OCI-LY3 (cell line): ENCODE measurements at regions not wholly inside any gene's neighbourhood (a gene's known extent, or its start where the extent isn't known, plus 50 kb on each side); places are given as distances from the start of the nearest gene placed in this dataset.

Experiments
- H2AFZ ChIP-seq: fragments of 200-600, 300-600 bp; shearing (Covaris generic); 2 replicates; pipeline ENCODE4 v1.6.0; 2014; ENCODE audit warnings: antibody characterized with exemption, low read depth, low read length
- H3K27ac ChIP-seq: fragments of 200-600, 300-600 bp; sonication (generic); 2 replicates; pipeline ENCODE4 v1.5.1; 2014; ENCODE audit warnings: mild to moderate bottlenecking, low read length, moderate library complexity, mixed read lengths
- H3K27me3 ChIP-seq: fragments of 200-600, 300-600 bp; sonication (generic); 2 replicates; pipeline ENCODE4 v1.6.1; 2014; ENCODE audit warnings: low read depth, low read length, mixed read lengths
- H3K36me3 ChIP-seq: fragments of 200-600, 300-600 bp; sonication (generic); replicated peaks from 2 replicates; pipeline ENCODE3; 2014; ENCODE audit warnings: low read depth, low read length, mixed read lengths
- H3K4me1 ChIP-seq: fragments of 300-600, 200-600 bp; sonication (generic); 2 replicates; pipeline ENCODE4 v1.6.1; 2014; ENCODE audit warnings: low read length, mixed read lengths
- H3K4me2 ChIP-seq: fragments of 200-600, 300-600 bp; sonication (generic); 2 replicates; pipeline ENCODE4 v1.6.1; 2014; ENCODE audit warnings: low read length, mixed read lengths
- H3K4me3 ChIP-seq: fragments of 300-600, 200-600 bp; sonication (generic); 2 replicates; pipeline ENCODE4 v1.5.1; 2014; ENCODE audit warnings: antibody characterized with exemption, mild to moderate bottlenecking, low read length, moderate library complexity
- H3K79me2 ChIP-seq: fragments of 300-600, 200-600 bp; shearing (Covaris generic); 2 replicates; pipeline ENCODE4 v1.6.1; 2014; ENCODE audit warnings: mild to moderate bottlenecking, low read length, mixed read lengths
- H3K9ac ChIP-seq: fragments of 300-600, 200-600 bp; shearing (Covaris generic); 2 replicates; pipeline ENCODE4 v1.6.0; 2014; ENCODE audit warnings: mild to moderate bottlenecking, low read length, moderate library complexity
- H3K9me3 ChIP-seq: fragments of 200-600, 300-600 bp; shearing (Covaris generic); 2 replicates; pipeline ENCODE4 v1.6.1; 2014; ENCODE audit warnings: low read length, mixed read lengths; ENCODE audit not compliant: insufficient read depth
- H4K20me1 ChIP-seq: fragments of 200-600, 300-600 bp; sonication (generic); 2 replicates; pipeline ENCODE4 v1.6.1; 2016; ENCODE audit warnings: low read length, mixed read lengths; ENCODE audit not compliant: insufficient read depth
- CTCF ChIP-seq: fragments of 200-600, 300-600 bp; sonication (generic); IDR thresholded peaks from 2 replicates; pipeline ENCODE4 v1.5.1; 2014; ENCODE audit warnings: antibody characterized with exemption, low read length, low read depth
- EZH2phosphoT487 ChIP-seq: fragments of 200-600 bp; shearing (Covaris generic); IDR thresholded peaks from 2 replicates; pipeline ENCODE4 v1.6.1; 2018; ENCODE audit warnings: antibody characterized with exemption, mixed run types, low read depth

DNA sequence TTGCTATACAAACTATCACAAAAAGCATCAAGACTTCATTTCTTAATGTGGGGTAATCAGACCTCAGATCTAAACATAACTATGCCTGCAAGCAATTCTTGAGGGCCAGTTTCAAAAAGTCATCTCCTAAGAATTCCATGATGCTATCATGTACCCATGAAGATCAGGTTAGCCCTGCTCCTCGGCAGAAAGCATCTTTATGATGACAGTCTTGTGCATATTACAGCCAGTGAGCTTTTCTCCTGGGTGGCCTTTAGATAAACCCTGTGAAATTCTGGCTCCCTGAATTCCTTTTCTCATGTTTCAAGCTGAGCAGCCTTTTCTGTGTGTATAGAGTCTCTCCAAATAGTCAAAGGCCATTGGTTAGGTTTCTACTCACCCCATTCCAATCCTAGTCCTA, 201.9 kb upstream of the MCTP2 start:
- Histone ChIP-seq H2AFZ (no peak overlapping the region), H3K79me2 (no peaks in the 10 kb centered on the region), H3K27ac (no peak overlapping the region), H3K4me1 (no peaks in the 10 kb centered on the region), H3K9me3 (no peaks in the 10 kb centered on the region), H3K9ac (no peak overlapping the region), H4K20me1 (no peaks in the 10 kb centered on the region), H3K4me2 (no peak overlapping the region), H3K27me3 (0 out of 2 replicates have a peak, but pooled peaks cover 11% of the 10 kb centered on the region), H3K4me3 (no peak overlapping the region), H3K36me3 (no peaks in the 10 kb centered on the region)
- TF ChIP-seq CTCF (no peak), EZH2phosphoT487 (no peak)

DNA sequence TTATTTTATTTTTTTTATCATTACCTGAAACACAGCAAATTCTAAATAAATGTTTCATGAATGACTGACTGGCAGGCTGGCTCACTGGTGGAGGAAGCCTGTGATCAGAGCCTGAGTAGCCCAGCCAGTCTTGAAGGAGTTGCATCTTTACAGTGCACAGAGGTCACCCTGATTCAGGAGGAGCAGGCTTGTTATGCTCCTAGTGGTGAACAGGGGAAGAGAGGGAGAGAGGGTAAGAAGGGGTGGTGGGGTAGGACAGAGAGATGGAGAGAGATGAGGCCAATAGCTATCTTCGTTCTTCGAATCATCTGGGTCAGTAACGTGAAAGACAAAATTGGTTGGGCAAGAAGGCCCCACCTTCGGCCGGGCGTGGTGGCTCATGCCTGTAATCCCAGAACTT, 202.6 kb upstream of the MCTP2 start:
- Histone ChIP-seq H3K79me2 (no peaks in the 10 kb centered on the region), H2AFZ (no peak overlapping the region), H4K20me1 (no peaks in the 10 kb centered on the region), H3K9me3 (no peaks in the 10 kb centered on the region), H3K27ac (no peak overlapping the region), H3K27me3 (0 out of 2 replicates have a peak, but pooled peaks cover 11% of the 10 kb centered on the region), H3K9ac (no peak overlapping the region), H3K4me2 (no peak overlapping the region), H3K4me3 (no peak overlapping the region), H3K4me1 (no peaks in the 10 kb centered on the region), H3K36me3 (no peaks in the 10 kb centered on the region)
- TF ChIP-seq CTCF (no peak), EZH2phosphoT487 (no peak)

GRCh38 chr15:94028121-94028520, 203.2 kb upstream of the MCTP2 start:
- no peaks in the 10 kb centered on the region for H3K4me1 ChIP-seq
- no peak overlapping the region for H3K4me3 ChIP-seq
- H3K9me3 ChIP-seq = no peaks in the 10 kb centered on the region
- no peak overlapping the region for H3K27ac ChIP-seq
- H3K79me2 ChIP-seq = no peaks in the 10 kb centered on the region
- H3K27me3 ChIP-seq = 0 out of 2 replicates have a peak, but pooled peaks cover 11% of the 10 kb centered on the region
- no peak overlapping the region for H3K9ac ChIP-seq
- no peaks in the 10 kb centered on the region for H3K36me3 ChIP-seq
- TF ChIP-seq CTCF = no peak
- no peak for TF ChIP-seq EZH2phosphoT487
- no peak overlapping the region for H3K4me2 ChIP-seq
- no peak overlapping the region for H2AFZ ChIP-seq
- no peaks in the 10 kb centered on the region for H4K20me1 ChIP-seq

- no peaks in the 10 kb centered on the region for H3K9me3 ChIP-seq
- H3K4me1 ChIP-seq = no peaks in the 10 kb centered on the region
- no peaks in the 10 kb centered on the region for H3K79me2 ChIP-seq
- H3K9ac ChIP-seq = no peak overlapping the region
- 0 out of 2 replicates have a peak, but pooled peaks cover 11% of the 10 kb centered on the region for H3K27me3 ChIP-seq
- no peaks in the 10 kb centered on the region for H4K20me1 ChIP-seq
- no peak overlapping the region for H3K4me3 ChIP-seq
- H3K27ac ChIP-seq = no peak overlapping the region
- no peaks in the 10 kb centered on the region for H3K36me3 ChIP-seq
- TF ChIP-seq EZH2phosphoT487 = no peak
- no peak for TF ChIP-seq CTCF
- no peak overlapping the region for H3K4me2 ChIP-seq
- no peak overlapping the region for H2AFZ ChIP-seq
Observed at GRCh38 chr15:94027581-94027980, 203.8 kb upstream of the MCTP2 start.
